ENCODE measurements at regions not wholly inside any gene's neighbourhood (a gene's known extent, or its start where the extent isn't known, plus 50 kb on each side); places are given as distances from the start of the nearest gene placed in this dataset.

DNA sequence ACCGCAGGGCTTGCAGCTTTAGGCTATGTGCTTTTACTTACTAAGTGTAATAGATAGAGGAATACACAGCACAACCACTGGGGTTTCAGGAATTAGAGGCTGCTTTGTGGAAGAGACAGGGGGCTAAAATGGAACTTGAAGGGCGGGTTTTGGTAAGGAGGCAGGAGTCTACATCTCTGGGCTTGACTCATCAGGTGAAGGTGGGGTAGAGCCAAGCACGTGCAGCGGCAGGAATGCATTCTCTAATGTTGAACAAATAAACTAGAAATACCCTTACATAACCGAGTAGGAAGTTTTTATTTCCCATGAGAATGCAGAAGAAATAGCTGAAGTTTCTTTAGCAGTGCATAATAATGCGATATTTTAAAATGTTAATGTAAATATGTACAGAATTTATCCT is 673.8 kb upstream of the SALL3 start:
- no peak for DNase-seq (ENCODE audit: low read depth, low spot score)
- H3K4me3 ChIP-seq (ENCODE audit: low read depth, low read length), result no peak overlapping the region
- in situ Hi-C loops (cut with HindIII; ENCODE audit: low sequenced_read_pairs), result no loop called here
- no peak for TF ChIP-seq CTCF (IDR thresholded peaks at IDR 0.05; ENCODE audit: low read depth, low read length)

GRCh38 chr18:78309307-78309706 is 670.3 kb upstream of the SALL3 start:
- TF ChIP-seq CTCF (IDR thresholded peaks at IDR 0.05; ENCODE audit: low read depth, low read length), result no peak
- no peak for DNase-seq (ENCODE audit: low read depth, low spot score)
- H3K4me3 ChIP-seq (ENCODE audit: low read depth, low read length), result no peak overlapping the region
- in situ Hi-C loops (cut with HindIII; ENCODE audit: low sequenced_read_pairs), result no loop called here

DNA sequence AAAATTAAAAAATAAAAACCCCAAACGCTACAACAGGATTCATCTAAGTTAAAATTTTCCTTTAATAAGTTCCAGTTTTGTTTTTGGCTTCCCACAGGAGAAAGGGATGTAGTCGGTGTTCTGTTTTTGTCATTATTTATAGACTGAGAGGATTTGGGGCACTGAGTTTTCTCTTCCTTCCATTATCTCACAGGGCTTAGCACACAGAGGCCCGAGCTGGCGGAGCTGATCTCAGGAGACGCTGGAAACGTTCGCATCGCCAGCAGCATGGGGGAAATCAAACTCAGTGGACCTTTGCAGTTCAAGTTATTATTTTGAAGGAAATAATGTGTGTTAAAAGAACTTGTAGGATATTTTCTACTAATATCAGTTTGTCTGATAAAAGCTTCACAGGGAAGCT is 669.7 kb upstream of the SALL3 start:
- in situ Hi-C loops (cut with HindIII; ENCODE audit: low sequenced_read_pairs), result no loop called here
- no peak overlapping the region for H3K4me3 ChIP-seq (ENCODE audit: low read depth, low read length)
- TF ChIP-seq CTCF (IDR thresholded peaks at IDR 0.05; ENCODE audit: low read depth, low read length), result no peak
- no peak for DNase-seq (ENCODE audit: low read depth, low spot score)

GRCh38 chr18:78319264-78319663 is 660.4 kb upstream of the SALL3 start:
- H3K4me3 ChIP-seq (ENCODE audit: low read depth, low read length), result no peak overlapping the region
- no peak for DNase-seq (ENCODE audit: low read depth, low spot score)
- in situ Hi-C loops (cut with HindIII; ENCODE audit: low sequenced_read_pairs), result no loop called here
- no peak for TF ChIP-seq CTCF (IDR thresholded peaks at IDR 0.05; ENCODE audit: low read depth, low read length)

DNA sequence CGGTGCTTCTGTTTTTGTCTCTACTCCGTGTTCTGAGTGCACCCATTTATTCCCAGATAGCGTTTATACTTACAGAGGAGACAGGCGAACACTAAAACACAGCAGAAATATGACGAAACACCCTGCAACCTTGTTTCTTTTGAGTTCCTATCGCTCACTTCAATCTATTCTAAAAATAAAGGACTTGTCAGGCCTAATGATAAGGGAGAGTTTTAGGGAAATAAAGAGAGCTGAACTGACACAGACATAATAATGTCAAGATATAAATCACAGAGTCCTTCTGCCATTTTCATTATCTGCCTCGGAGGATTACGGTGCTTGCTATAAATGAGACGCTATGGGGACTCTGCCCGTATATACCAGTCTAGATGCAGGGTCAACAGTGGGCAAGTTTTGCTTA is 659.7 kb upstream of the SALL3 start:
- H3K4me3 ChIP-seq (ENCODE audit: low read depth, low read length), result no peak overlapping the region
- TF ChIP-seq CTCF (IDR thresholded peaks at IDR 0.05; ENCODE audit: low read depth, low read length), result no peak
- in situ Hi-C loops (cut with HindIII; ENCODE audit: low sequenced_read_pairs), result no loop called here
- DNase-seq (ENCODE audit: low read depth, low spot score), result no peak

DNA sequence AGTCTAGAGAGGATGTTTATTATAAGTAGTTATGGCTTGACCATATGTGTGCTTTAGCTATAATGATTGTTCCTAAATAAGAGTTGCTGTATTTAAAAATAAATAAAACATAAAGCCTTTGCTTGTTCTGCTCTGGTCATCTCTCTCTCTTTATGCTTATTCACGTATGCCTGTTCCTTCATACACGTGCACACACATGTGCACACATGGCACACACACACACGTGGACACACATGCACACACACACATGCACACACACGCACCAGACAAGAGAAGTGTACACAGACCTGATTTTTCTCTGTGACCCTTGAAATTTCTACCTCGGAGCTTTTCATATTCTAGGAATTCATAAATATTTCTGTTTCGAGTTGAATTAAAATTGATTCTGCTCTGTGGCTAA is 658.2 kb upstream of the SALL3 start:
- H3K4me3 ChIP-seq (ENCODE audit: low read depth, low read length), result no peak overlapping the region
- in situ Hi-C loops (cut with HindIII; ENCODE audit: low sequenced_read_pairs), result no loop called here
- DNase-seq (ENCODE audit: low read depth, low spot score), result no peak
- no peak for TF ChIP-seq CTCF (IDR thresholded peaks at IDR 0.05; ENCODE audit: low read depth, low read length)

Measured in astrocyte of the spinal cord (primary cell).